SU-DHL-6 (cell line): ENCODE measurements at regions not wholly inside any gene's neighbourhood (a gene's known extent, or its start where the extent isn't known, plus 50 kb on each side); places are given as distances from the start of the nearest gene placed in this dataset.
"Not testable (repeated sequence)": the region's sequence is repeated elsewhere in the genome, so short reads cannot be mapped to it uniquely, and the experiment has no call there.

Experiments
- H2AFZ ChIP-seq: fragments of 200-600 bp; sonication (generic); 2 replicates; pipeline ENCODE4 v1.6.1; 2014; ENCODE audit warnings: low read depth, mild to moderate bottlenecking, moderate library complexity, mixed read lengths, antibody characterized with exemption, low read length; ENCODE audit not compliant: severe bottlenecking
- H3F3A ChIP-seq: fragments of 200-600 bp; shearing (Covaris generic); 2 replicates; pipeline ENCODE4 v1.6.0; 2016; ENCODE audit warnings: antibody characterized with exemption, mild to moderate bottlenecking; ENCODE audit not compliant: insufficient read depth
- H3K27ac ChIP-seq: fragments of 200-600 bp; sonication (generic); 2 replicates; pipeline ENCODE4 v1.5.1; 2016; ENCODE audit warnings: low read depth, mild to moderate bottlenecking, low read length, moderate library complexity, mixed read lengths
- H3K27me3 ChIP-seq: fragments of 200-600 bp; sonication (generic), shearing (Covaris generic); 2 replicates; pipeline ENCODE4 v1.6.0; 2014; ENCODE audit warnings: mild to moderate bottlenecking, low read length
- H3K36me3 ChIP-seq: fragments of 200-600 bp; sonication (generic); 2 replicates; pipeline ENCODE4 v1.6.1; 2014; ENCODE audit warnings: mild to moderate bottlenecking, low read length, mixed read lengths
- H3K4me2 ChIP-seq: fragments of 300-600, 200-600 bp; shearing (Covaris generic), sonication (generic); 2 replicates; pipeline ENCODE4 v1.6.0; 2014; ENCODE audit warnings: low read length, low read depth, mild to moderate bottlenecking; ENCODE audit not compliant: poor library complexity, severe bottlenecking
- H3K4me3 ChIP-seq: fragments of 200-600 bp; sonication (generic); 2 replicates; pipeline ENCODE4 v1.5.1; 2014; ENCODE audit warnings: antibody characterized with exemption, low read length, mild to moderate bottlenecking, mixed read lengths; ENCODE audit not compliant: insufficient read depth, poor library complexity, severe bottlenecking
- H3K79me2 ChIP-seq: fragments of 200-600 bp; sonication (generic); 2 replicates; pipeline ENCODE4 v1.6.1; 2014; ENCODE audit warnings: mild to moderate bottlenecking, low read length, moderate library complexity; ENCODE audit not compliant: insufficient read depth
- H3K9ac ChIP-seq: fragments of 200-600 bp; sonication (generic); 2 replicates; pipeline ENCODE4 v1.7.0; 2014; ENCODE audit warnings: mild to moderate bottlenecking, low read length
- H3K9me2 ChIP-seq: fragments of 200-600 bp; sonication (generic); replicated peaks from 2 replicates; pipeline ENCODE4 v1.6.1; 2014; ENCODE audit warnings: low read length; ENCODE audit not compliant: insufficient read depth
- H3K9me3 ChIP-seq: fragments of 200-600 bp; sonication (generic); 2 replicates; pipeline ENCODE4 v1.6.1; 2014; ENCODE audit warnings: low read length, mixed read lengths; ENCODE audit not compliant: insufficient read depth
- H4K20me1 ChIP-seq: fragments of 200-600 bp; sonication (generic); 2 replicates; pipeline ENCODE4 v1.6.1; 2014; ENCODE audit warnings: low read depth, mild to moderate bottlenecking, antibody characterized with exemption, low read length, moderate library complexity, mixed read lengths
- EZH2phosphoT487 ChIP-seq: fragments of 200-600 bp; sonication (generic), shearing (Covaris generic); conservative IDR thresholded peaks from 2 replicates; pipeline ENCODE4 v1.6.1; 2018; ENCODE audit warnings: mild to moderate bottlenecking, antibody characterized with exemption, low read length, moderate library complexity, mixed read lengths
- TF ChIP-seq, protein P1 (sequence below): fragments of 200-600 bp; sonication (generic); IDR thresholded peaks from one replicate; pipeline ENCODE4 v1.5.1; 2017; ENCODE audit warnings: antibody characterized with exemption, mild to moderate bottlenecking, low read length, moderate library complexity; ENCODE audit not compliant: insufficient read depth, poor library complexity, severe bottlenecking

DNA sequence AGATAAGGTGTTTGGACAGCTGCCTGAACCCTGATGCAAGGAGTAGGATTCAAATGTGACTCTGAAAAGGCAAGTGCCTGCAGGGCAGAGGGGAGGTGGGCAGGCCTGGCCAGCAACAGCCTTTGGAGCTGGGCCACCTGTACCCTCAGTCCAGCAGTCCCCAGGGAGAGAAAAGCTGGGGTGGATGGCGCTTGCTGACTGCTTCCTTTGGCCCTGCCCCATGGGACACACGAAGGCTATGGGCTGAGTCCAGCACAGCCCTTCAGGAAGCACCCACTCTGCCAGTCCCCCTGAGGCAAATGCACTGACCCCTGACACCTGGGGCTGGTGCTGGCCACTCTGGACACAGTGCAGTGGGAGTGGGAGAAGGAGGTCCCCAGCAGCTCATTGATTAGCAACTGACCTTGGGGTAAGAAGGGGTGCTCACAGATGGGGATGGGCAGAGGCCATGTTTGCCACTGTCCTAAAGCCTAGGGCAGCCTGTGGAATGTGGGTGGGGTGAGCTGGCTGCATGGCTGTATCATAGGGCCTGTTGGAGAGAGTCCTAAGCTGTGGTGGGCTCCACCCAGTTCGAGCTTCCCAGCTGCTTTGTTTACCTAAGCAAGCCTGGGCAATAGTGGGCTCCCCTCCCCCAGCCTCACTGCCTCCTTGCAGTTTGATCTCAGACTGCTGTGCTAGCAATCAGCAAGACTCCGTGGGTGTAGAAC lies 290.7 kb downstream of the CCDC74A start:
- not testable (repeated sequence) for H4K20me1 ChIP-seq, H3K27ac ChIP-seq, H3K27me3 ChIP-seq, H2AFZ ChIP-seq, H3K4me3 ChIP-seq, H3K9me2 ChIP-seq, H3K79me2 ChIP-seq, H3K36me3 ChIP-seq, H3F3A ChIP-seq, H3K4me2 ChIP-seq, H3K9ac ChIP-seq, H3K9me3 ChIP-seq

DNA sequence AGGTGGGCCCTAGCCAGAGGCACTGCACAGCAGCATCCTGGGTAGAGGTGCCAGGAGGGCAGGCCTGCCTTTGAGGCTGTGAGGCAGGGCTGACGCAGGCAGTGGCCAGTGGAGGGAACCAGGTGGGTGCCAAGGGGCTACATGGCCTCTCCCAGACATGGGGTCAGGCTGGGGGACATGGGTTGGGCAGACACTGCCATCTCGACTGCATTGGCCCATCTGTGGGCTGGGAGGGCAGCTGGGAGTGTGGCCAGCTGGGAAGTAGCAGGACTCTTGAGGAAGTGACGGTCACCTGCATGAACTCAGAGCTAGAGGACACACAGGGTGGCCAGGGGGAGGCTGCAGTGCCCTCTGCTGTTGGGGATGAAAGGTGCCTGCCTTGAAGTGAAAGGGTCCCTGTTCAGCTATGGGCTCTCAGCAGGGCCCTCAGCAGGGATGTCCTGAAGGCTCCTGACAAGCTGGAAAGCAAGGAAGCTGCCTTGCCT lies 294.6 kb downstream of the CCDC74A start:
- not testable (repeated sequence) for H4K20me1 ChIP-seq, H3K36me3 ChIP-seq, H2AFZ ChIP-seq, H3F3A ChIP-seq, H3K9me2 ChIP-seq, H3K9me3 ChIP-seq, H3K27ac ChIP-seq, H3K9ac ChIP-seq, H3K4me2 ChIP-seq, H3K4me3 ChIP-seq, H3K79me2 ChIP-seq, H3K27me3 ChIP-seq

DNA sequence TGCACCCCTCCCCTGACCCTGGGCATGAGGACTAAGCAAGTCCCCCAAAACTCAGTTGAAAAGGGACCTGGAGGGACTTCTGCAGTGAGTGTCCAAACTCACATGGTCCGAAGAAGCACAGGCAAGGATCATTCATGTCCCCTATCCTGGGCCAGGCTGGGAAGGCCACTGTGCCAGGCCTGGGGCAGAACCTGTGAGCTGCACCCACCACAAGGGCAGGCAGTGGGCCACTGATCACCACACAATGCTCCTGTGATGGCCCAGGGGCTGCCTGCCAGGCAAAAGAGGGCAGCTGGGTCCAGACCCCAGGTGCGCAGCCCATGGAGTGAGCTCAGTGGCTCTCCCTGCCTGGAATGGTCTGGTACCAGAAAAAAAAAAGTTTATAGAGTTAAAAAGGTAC lies 295.4 kb downstream of the CCDC74A start:
- H3K4me2 ChIP-seq, H3K9me2 ChIP-seq, H3K4me3 ChIP-seq, H3K36me3 ChIP-seq, H3K9me3 ChIP-seq, H3K79me2 ChIP-seq, H3K27ac ChIP-seq, H3F3A ChIP-seq, H3K27me3 ChIP-seq, H4K20me1 ChIP-seq, H3K9ac ChIP-seq, H2AFZ ChIP-seq: not testable (repeated sequence)

DNA sequence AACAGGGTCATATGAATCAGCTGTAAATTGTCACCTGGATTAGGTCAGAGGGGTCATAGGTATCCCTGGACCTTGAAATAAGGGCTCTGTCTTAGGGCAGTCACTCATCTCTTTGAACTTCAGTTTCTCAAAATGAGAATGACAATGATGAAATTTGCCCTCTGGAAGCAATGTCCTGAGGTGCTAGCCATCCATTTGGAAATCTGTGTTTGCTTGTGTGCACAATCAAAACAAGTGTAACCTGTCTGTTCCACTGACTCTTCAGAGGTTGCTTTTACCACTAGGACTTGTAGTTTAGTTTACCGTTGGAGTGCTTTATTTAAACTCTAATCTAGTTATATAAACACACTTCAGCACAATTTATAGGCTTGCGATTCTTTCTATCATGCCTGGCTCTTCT lies 297.3 kb downstream of the CCDC74A start:
- H2AFZ ChIP-seq, H3K4me2 ChIP-seq, H3K27me3 ChIP-seq, H3K9ac ChIP-seq, H3K27ac ChIP-seq, H3K9me3 ChIP-seq, H3K36me3 ChIP-seq, H3F3A ChIP-seq, H3K4me3 ChIP-seq, H3K79me2 ChIP-seq, H3K9me2 ChIP-seq, H4K20me1 ChIP-seq: not testable (repeated sequence)

DNA sequence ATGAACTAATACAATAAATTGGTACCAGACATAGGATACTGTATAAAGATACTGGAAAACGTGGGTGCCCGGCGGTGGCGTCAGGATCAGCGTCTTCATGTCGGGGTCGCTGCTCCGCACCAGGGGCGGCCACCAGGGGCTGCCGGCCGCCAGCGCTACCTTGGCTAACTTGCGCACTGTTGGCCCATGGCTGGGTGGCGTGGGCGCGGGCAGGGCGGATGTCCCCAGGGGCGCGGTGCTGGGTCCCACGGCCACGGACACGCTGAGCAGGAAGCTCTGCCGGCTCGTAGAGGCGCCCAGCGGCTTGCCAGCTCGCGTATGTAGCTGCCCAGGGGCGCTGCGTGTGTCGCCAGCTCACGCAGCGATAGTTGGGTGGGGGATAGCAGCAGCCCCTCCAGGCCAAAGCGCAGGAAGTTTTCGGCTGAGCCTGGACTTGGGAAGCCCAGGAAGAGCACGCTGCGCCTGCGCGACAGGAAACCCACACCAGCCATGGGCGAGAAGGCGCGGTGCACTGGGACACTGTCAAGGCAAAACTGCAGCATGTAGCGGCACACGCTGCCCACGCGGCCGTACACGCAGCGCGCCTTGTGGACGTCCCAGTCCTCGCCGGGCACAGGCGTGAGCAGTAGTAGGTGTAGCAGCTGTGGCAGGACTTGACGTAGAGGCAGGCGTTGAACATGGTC lies 299.9 kb downstream of the CCDC74A start:
- H3K36me3 ChIP-seq: no peaks in the 10 kb centered on the region
- no peak overlapping the region for H3K4me2 ChIP-seq
- no peak overlapping the region for H3K27ac ChIP-seq
- H4K20me1 ChIP-seq: no peaks in the 10 kb centered on the region
- TF ChIP-seq, protein P1, sequence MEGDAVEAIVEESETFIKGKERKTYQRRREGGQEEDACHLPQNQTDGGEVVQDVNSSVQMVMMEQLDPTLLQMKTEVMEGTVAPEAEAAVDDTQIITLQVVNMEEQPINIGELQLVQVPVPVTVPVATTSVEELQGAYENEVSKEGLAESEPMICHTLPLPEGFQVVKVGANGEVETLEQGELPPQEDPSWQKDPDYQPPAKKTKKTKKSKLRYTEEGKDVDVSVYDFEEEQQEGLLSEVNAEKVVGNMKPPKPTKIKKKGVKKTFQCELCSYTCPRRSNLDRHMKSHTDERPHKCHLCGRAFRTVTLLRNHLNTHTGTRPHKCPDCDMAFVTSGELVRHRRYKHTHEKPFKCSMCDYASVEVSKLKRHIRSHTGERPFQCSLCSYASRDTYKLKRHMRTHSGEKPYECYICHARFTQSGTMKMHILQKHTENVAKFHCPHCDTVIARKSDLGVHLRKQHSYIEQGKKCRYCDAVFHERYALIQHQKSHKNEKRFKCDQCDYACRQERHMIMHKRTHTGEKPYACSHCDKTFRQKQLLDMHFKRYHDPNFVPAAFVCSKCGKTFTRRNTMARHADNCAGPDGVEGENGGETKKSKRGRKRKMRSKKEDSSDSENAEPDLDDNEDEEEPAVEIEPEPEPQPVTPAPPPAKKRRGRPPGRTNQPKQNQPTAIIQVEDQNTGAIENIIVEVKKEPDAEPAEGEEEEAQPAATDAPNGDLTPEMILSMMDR: no peak
- no peak for TF ChIP-seq EZH2phosphoT487
- no peaks in the 10 kb centered on the region for H3K27me3 ChIP-seq
- no peaks in the 10 kb centered on the region for H3K9me3 ChIP-seq
- H3K9ac ChIP-seq: no peak overlapping the region
- H2AFZ ChIP-seq: no peak overlapping the region
- no peak overlapping the region for H3K4me3 ChIP-seq
- H3K79me2 ChIP-seq: no peaks in the 10 kb centered on the region
- no peaks in the 10 kb centered on the region for H3K9me2 ChIP-seq
- no peaks in the 10 kb centered on the region for H3F3A ChIP-seq
